HFFc6 (cell line): ENCODE measurements at regions not wholly inside any gene's neighbourhood (a gene's known extent, or its start where the extent isn't known, plus 50 kb on each side); places are given as distances from the start of the nearest gene placed in this dataset.

ENCODE experiments used
- DNase-seq: peaks from one replicate; pipeline ENCODE4 v3.0.0-alpha.2; 2018
- H3K27ac Mint-ChIP-seq: 2 replicates; pipeline ENCODE4 v1.8.0; 2020; ENCODE audit warnings: mild to moderate bottlenecking, mixed read lengths
- H3K27me3 Mint-ChIP-seq: 2 replicates; pipeline ENCODE4 v1.8.0; 2021; ENCODE audit warnings: mild to moderate bottlenecking, moderate library complexity, mixed read lengths; ENCODE audit not compliant: insufficient read depth
- H3K36me3 Mint-ChIP-seq: 2 replicates; pipeline ENCODE4 v1.8.0; 2021; ENCODE audit warnings: low read depth, mixed read lengths
- H3K4me1 Mint-ChIP-seq: 2 replicates; pipeline ENCODE4 v1.8.0; 2020; ENCODE audit warnings: low read depth, mixed read lengths
- H3K4me3 Mint-ChIP-seq: 2 replicates; pipeline ENCODE4 v1.8.0; 2020; ENCODE audit warnings: mild to moderate bottlenecking, moderate library complexity, mixed read lengths
- H3K9me3 Mint-ChIP-seq: 2 replicates; pipeline ENCODE4 v1.8.0; 2020; ENCODE audit warnings: mild to moderate bottlenecking, mixed read lengths
- CTCF ChIP-seq: fragments of 200-600 bp; sonication (generic); IDR thresholded peaks from 2 replicates; pipeline ENCODE4 v1.5.0; 2021; ENCODE audit warnings: antibody characterized with exemption, mild to moderate bottlenecking

GRCh38 chr3:178916223-178916622 is 155.4 kb downstream of the ZMAT3 start:
- H3K27ac Mint-ChIP-seq: no peak overlapping the region
- no peaks in the 10 kb centered on the region for H3K4me1 Mint-ChIP-seq
- no peaks in the 10 kb centered on the region for H3K27me3 Mint-ChIP-seq
- no peak overlapping the region for H3K4me3 Mint-ChIP-seq
- peaks cover 22% of the 10 kb centered on the region for H3K9me3 Mint-ChIP-seq
- TF ChIP-seq CTCF: no peak
- no peaks in the 10 kb centered on the region for H3K36me3 Mint-ChIP-seq
- DNase-seq: no peak

- H3K27ac Mint-ChIP-seq: no peak overlapping the region
- H3K4me1 Mint-ChIP-seq: no peaks in the 10 kb centered on the region
- peaks cover 22% of the 10 kb centered on the region for H3K9me3 Mint-ChIP-seq
- no peak overlapping the region for H3K4me3 Mint-ChIP-seq
- H3K27me3 Mint-ChIP-seq: no peaks in the 10 kb centered on the region
- no peaks in the 10 kb centered on the region for H3K36me3 Mint-ChIP-seq
- DNase-seq: no peak
- TF ChIP-seq CTCF: no peak; the same call in 1 of the 2 replicates
Observed at GRCh38 chr3:178915365-178915764, 156.2 kb downstream of the ZMAT3 start.

GRCh38 chr3:178907081-178907480 is 164.5 kb downstream of the ZMAT3 start:
- Mint-ChIP-seq H3K27me3 (peaks cover 2% of the 10 kb centered on the region; the same call in 1 of the 2 replicates), H3K4me1 (no peaks in the 10 kb centered on the region), H3K27ac (no peak overlapping the region), H3K9me3 (no peaks in the 10 kb centered on the region; the same call in 1 of the 2 replicates), H3K36me3 (no peaks in the 10 kb centered on the region), H3K4me3 (no peak overlapping the region)
- TF ChIP-seq CTCF: no peak
- no peak for DNase-seq

- no peak for TF ChIP-seq CTCF
- Mint-ChIP-seq H3K36me3 (no peaks in the 10 kb centered on the region), H3K9me3 (no peaks in the 10 kb centered on the region), H3K4me3 (no peak overlapping the region), H3K27ac (no peak overlapping the region), H3K27me3 (no peaks in the 10 kb centered on the region; the same call in 1 of the 2 replicates), H3K4me1 (no peaks in the 10 kb centered on the region)
- DNase-seq: no peak
Observed at GRCh38 chr3:178901204-178901603, 170.4 kb downstream of the ZMAT3 start.

GRCh38 chr3:178900029-178900646 is 171.5 kb downstream of the ZMAT3 start:
- no peak overlapping the region for H3K4me3 Mint-ChIP-seq
- no peak for DNase-seq
- no peaks in the 10 kb centered on the region for H3K9me3 Mint-ChIP-seq
- no peaks in the 10 kb centered on the region for H3K36me3 Mint-ChIP-seq
- no peaks in the 10 kb centered on the region for H3K4me1 Mint-ChIP-seq
- no peaks in the 10 kb centered on the region; the same call in 1 of the 2 replicates for H3K27me3 Mint-ChIP-seq
- no peak for TF ChIP-seq CTCF
- H3K27ac Mint-ChIP-seq: no peak overlapping the region
